ENCODE measurements at regions not wholly inside any gene's neighbourhood (a gene's known extent, or its start where the extent isn't known, plus 50 kb on each side); places are given as distances from the start of the nearest gene placed in this dataset.

DNA sequence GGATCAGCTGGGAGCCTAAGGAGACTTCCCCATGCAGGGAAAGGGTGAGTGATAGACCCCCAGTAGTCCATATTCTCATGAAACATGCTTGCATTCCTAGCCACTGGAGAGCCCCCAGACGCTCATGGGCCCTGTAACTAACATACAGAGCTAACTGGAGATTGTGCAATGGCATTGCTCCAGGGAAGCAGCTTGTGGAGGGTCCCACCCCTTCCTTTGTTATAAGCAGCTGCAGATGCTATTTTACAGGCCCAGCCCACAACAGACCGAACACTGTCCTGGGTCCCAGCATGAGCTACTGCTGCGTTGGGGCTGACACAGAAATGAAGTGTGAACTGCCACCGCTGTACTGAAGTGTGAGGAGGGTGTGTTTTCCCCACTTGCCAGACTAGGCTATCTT is 1465.7 kb upstream of the DIAPH2 start:
- DNase-seq = no peak
- Histone ChIP-seq H3K36me3 (no peaks in the 10 kb centered on the region), H3K4me1 (no peaks in the 10 kb centered on the region), H3K27ac (no peak overlapping the region), H3K9me3 (replicated peaks) (no peaks in the 10 kb centered on the region), H3K27me3 (no peaks in the 10 kb centered on the region), H3K4me3 (no peak overlapping the region)

DNA sequence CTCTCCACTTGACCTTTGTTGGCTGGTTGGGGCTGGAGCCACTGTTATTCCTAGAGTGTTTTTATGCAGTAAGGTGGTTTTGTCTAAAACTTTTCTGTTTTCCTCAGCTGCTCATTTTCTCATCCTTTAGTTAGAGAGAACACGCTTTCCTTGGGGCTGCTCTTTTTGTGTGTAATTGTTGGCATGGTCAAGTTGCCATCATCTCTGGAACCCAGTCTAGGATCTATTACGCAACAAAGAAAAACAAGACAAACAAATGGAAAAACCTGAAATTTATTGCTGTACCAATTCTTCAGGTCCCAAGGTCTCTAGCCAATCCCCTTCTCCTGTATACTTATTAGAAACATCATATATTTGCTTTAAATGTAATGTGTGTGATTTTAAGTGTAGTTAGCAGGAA is 1436.3 kb upstream of the DIAPH2 start:
- no peak for DNase-seq
- Histone ChIP-seq H3K4me3 (no peak overlapping the region), H3K27ac (no peak overlapping the region), H3K4me1 (no peaks in the 10 kb centered on the region), H3K36me3 (no peaks in the 10 kb centered on the region), H3K9me3 (replicated peaks) (no peaks in the 10 kb centered on the region), H3K27me3 (no peaks in the 10 kb centered on the region)

DNA sequence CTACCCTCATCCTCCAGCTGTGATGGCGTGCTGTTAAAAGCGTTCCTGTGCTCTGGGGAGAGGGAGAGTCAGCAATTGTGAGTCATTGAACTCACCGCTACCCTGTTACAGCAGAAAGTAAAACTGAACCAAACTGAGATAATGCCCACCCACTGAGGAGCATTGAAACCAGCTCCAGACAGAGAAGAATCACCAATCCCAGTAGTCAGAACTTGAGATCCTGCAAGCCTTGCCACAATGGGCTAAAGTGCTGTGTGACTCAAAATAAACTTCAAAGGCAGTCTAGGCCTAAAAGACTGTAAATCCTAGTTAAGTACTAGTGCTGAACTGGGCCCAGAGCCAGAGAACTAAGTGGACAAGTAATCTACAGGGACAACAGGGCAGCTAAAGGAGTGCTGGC is 1394.2 kb upstream of the DIAPH2 start:
- no peak for DNase-seq

DNA sequence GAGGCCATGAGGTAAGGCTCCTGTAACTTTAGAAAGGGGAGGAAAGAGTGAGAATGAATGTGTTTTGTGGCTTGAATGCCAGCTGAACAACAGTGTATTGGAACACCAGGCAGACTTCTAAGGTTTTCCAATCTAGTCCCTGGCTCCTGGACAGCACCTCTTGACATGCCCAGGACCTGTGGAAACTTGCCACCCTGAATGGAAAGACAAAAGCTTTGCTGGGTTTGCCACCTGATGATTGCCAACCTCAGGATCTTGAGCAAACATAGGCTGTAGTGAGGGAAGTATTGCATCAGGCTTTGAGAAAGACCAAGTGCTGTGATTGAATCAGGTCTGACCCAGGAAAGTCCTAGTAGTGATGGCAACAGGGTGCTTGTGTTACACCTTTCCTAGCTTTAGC is 1393.1 kb upstream of the DIAPH2 start:
- Histone ChIP-seq H3K4me1 (no peaks in the 10 kb centered on the region), H3K27ac (no peak overlapping the region), H3K9me3 (replicated peaks) (no peaks in the 10 kb centered on the region), H3K36me3 (no peaks in the 10 kb centered on the region), H3K27me3 (no peaks in the 10 kb centered on the region), H3K4me3 (no peak overlapping the region)
- DNase-seq = no peak

More for the DNA sequence above, 1394.2 kb upstream of the DIAPH2 start:
- Histone ChIP-seq H3K36me3 (no peaks in the 10 kb centered on the region), H3K4me1 (no peaks in the 10 kb centered on the region), H3K4me3 (no peak overlapping the region), H3K9me3 (replicated peaks) (no peaks in the 10 kb centered on the region), H3K27me3 (no peaks in the 10 kb centered on the region), H3K27ac (no peak overlapping the region)

DNA sequence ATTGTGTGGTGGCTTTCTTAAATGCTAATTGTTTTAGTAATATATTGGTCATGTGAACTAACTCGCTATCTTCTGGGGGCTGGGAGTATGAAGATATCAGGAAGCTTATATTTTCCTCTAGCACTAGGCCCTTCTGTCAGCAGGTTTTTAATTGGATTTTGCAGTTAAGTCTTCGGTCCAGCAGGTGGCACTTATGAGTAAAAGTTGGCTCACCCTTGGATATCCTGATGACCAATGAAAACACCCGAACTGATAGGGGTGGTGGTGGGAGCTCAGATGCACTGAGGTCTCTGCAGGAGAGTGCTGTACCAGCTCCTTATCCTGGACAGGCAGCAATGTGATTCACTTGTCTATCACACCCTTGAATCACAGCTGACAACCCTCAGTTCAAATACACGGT is 1365.8 kb upstream of the DIAPH2 start:
- peak; percentile 7 to 50 for DNase-seq
- no peaks in the 10 kb centered on the region for H3K36me3 ChIP-seq
- no peak overlapping the region for H3K27ac ChIP-seq
- no peak overlapping the region for H3K4me3 ChIP-seq
- no peaks in the 10 kb centered on the region for H3K9me3 ChIP-seq (replicated peaks)
- H3K4me1 ChIP-seq = no peaks in the 10 kb centered on the region
- H3K27me3 ChIP-seq = no peaks in the 10 kb centered on the region

DNA sequence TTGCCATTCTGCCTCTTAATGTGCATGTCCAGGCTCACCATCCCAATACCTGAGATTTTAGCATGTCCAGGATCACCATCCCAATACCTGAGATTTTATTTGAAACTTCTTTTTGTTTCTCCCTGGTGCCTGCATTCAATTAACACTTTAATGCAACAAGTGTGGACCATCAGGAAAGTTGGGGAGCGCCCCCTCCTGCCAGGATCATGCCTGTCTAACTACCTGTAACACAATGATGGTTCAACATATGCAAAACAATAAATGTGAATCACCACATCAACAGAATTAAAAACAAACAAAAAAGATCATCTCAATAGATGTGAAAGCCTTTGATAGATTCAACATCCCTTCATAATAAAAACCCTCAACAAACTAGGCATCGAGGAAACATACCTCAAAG is 1359.5 kb upstream of the DIAPH2 start:
- Histone ChIP-seq H3K36me3 (no peaks in the 10 kb centered on the region), H3K27me3 (no peaks in the 10 kb centered on the region), H3K27ac (no peak overlapping the region), H3K9me3 (replicated peaks) (no peaks in the 10 kb centered on the region), H3K4me3 (no peak overlapping the region), H3K4me1 (no peaks in the 10 kb centered on the region)
- DNase-seq = no peak

DNA sequence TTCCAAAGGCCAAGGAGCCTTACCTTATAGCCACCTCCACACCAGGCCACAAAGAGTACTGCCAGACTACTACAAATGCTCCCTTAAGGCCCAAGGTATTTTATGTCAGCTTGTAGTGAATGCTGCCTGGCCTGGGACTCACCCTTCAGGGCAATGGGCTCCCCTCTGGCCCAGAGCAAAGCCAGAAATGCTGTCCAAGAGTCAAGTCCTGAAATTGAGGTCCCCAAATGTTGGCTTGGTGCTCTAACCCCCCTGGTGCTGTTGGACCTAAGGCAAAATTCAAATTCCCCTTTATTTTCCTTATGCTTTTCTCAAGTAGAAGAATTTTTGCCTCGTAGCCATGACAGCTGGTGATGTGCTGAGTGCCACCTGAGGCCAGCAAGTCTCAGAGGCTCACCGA is 1354.3 kb upstream of the DIAPH2 start:
- Histone ChIP-seq H3K9me3 (replicated peaks) (no peaks in the 10 kb centered on the region), H3K27me3 (no peaks in the 10 kb centered on the region), H3K36me3 (no peaks in the 10 kb centered on the region), H3K4me1 (no peaks in the 10 kb centered on the region), H3K4me3 (no peak overlapping the region), H3K27ac (no peak overlapping the region)
- no peak for DNase-seq

DNA sequence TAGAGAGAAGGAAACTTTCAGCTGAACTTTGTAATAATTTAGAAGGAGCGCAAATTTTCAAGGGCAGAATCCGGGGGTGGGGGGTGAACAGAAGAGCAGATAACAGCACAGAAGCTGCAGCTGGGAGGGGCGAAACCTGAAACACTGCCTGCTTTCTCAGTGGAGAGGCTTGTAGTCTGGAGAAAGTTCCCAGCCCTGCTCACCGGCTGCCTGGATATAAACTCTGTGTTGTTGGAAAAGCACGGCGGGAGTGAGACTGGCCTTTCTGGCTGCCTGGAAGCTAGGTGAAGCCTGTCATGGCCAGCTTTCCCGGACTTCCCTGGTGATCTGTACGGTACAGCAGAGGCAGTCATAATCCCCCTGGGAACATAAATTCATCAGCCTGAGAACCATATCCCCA is 1352.1 kb upstream of the DIAPH2 start:
- H3K4me1 ChIP-seq = no peaks in the 10 kb centered on the region
- no peak for DNase-seq
- no peaks in the 10 kb centered on the region for H3K27me3 ChIP-seq
- no peaks in the 10 kb centered on the region for H3K9me3 ChIP-seq (replicated peaks)
- H3K4me3 ChIP-seq = no peak overlapping the region
- no peak overlapping the region for H3K27ac ChIP-seq
- H3K36me3 ChIP-seq = no peaks in the 10 kb centered on the region

DNA sequence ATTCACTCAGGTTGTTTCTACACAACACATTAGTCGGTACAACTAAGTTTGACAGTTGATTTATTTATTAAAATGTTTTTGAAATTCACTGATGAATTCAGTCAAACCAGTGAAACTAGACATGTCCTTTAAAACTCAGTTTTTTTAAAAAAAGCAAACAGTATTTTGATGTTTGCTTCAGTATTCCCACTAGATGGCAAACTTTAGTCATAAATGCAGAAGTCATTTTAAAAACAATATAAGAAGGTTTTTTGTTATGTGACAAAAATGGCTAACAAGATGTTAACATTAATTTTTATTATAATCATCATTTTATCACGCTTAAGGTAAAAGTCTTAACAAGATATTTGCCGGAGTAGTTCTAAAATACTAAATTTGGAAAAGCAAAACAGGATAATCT is 1337.8 kb upstream of the DIAPH2 start:
- H3K4me3 ChIP-seq = no peak overlapping the region
- no peaks in the 10 kb centered on the region for H3K36me3 ChIP-seq
- H3K4me1 ChIP-seq = no peaks in the 10 kb centered on the region
- no peaks in the 10 kb centered on the region for H3K27me3 ChIP-seq
- no peaks in the 10 kb centered on the region for H3K9me3 ChIP-seq (replicated peaks)
- peak in 1 of 2 experiments; percentile 11 for DNase-seq
- H3K27ac ChIP-seq = no peak overlapping the region

DNA sequence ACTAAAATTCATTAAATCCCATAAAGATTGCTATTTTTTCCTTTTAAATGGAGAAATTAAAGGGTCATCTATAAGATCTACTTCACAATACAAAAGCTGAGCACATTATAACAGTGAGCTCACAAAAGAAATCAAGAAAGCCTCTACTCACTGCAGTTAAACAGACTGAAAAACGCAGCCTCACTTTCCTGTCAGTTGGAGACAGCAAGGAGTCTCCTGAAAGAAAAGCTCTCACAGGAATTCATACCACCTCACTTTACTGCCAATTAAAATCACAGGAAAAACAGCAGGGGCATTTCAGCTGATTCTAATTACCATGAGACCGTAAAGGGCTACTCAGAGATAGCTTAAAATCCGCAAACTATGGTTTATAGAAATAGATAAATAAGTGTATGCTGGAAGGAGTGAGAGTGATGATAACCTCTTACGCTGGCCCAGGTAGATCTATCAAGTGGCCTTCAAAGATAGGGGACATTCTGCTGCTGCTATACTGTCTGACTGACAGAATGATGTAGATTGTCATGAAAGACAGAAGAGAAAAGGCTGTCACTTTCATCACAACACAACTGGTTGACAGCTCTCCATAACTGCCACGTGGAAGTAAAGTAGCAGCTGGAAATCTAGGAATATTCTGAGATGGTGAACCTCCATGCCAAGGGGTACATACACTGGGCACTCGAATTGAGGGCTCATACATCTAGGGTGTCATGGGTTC is 1333.7 kb upstream of the DIAPH2 start:
- Histone ChIP-seq H3K36me3 (no peaks in the 10 kb centered on the region), H3K4me3 (no peak overlapping the region), H3K27ac (no peak overlapping the region), H3K27me3 (no peaks in the 10 kb centered on the region), H3K9me3 (replicated peaks) (no peaks in the 10 kb centered on the region), H3K4me1 (no peaks in the 10 kb centered on the region)
- no peak for DNase-seq

DNA sequence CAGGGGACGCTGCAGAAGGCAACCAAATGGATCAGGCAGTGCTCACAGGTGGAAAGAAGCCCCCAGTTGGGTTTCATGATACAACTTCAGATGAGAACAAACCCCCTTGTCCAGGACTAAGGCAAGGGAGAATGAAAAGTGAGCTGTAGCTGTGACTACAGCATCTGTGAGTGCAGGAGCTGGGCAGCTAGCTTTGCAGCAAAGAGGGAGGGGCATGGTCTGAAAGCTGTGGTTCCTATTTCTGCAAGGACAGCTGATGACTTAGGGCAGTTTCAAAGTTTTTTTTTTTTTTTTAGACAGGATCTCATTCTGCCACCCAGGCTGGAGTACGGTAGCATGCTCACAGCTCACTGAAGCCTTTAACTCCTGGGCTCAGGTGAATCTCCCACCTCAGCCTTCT is 1317.4 kb upstream of the DIAPH2 start:
- Histone ChIP-seq H3K4me3 (no peak overlapping the region), H3K9me3 (replicated peaks) (no peaks in the 10 kb centered on the region), H3K27me3 (no peaks in the 10 kb centered on the region), H3K27ac (no peak overlapping the region), H3K4me1 (no peaks in the 10 kb centered on the region), H3K36me3 (no peaks in the 10 kb centered on the region)
- no peak for DNase-seq

DNA sequence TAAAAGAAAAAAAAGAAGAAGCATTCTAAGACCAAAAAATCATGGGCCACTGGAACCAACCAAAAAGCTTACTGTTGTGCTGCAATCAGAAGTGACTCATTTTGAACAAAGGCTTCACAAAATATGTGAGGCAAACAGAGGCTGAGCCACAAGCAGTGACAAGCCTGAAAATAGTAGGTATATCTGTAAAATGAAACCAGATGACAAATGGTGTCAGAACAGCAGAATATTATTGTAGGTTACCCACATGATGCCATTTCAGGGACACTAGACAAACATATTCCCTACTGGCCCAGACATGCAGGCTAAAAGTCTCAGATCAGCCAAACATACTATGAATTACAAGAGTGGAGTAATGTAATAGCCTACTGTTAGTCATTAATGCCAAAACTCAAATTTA is 1301.8 kb upstream of the DIAPH2 start:
- Histone ChIP-seq H3K4me1 (no peaks in the 10 kb centered on the region), H3K27me3 (no peaks in the 10 kb centered on the region), H3K36me3 (no peaks in the 10 kb centered on the region), H3K4me3 (no peak overlapping the region), H3K27ac (no peak overlapping the region), H3K9me3 (replicated peaks) (no peaks in the 10 kb centered on the region)
- DNase-seq = peak in 1 of 2 experiments; percentile 2

DNA sequence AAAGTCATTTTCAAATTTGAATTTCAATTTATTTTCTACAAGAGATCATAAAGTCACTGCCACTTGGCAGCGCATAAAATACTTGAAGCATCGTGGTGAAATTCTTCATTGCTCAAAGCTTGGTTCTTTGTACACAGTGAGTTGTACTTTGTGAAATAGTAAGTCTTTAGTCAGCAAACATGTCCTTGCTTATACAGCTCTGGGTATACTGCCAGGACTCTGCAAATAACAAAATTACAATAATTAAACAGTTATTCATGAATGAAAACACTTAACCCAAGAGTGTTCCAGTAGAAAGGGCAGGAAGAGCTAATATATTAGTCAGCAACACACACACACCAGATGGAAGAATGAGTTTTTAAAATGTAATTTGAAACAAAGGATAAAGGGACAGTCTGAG is 1300.9 kb upstream of the DIAPH2 start:
- Histone ChIP-seq H3K9me3 (replicated peaks) (no peaks in the 10 kb centered on the region), H3K36me3 (no peaks in the 10 kb centered on the region), H3K4me3 (no peak overlapping the region), H3K4me1 (no peaks in the 10 kb centered on the region), H3K27ac (no peak overlapping the region), H3K27me3 (no peaks in the 10 kb centered on the region)
- no peak for DNase-seq

DNA sequence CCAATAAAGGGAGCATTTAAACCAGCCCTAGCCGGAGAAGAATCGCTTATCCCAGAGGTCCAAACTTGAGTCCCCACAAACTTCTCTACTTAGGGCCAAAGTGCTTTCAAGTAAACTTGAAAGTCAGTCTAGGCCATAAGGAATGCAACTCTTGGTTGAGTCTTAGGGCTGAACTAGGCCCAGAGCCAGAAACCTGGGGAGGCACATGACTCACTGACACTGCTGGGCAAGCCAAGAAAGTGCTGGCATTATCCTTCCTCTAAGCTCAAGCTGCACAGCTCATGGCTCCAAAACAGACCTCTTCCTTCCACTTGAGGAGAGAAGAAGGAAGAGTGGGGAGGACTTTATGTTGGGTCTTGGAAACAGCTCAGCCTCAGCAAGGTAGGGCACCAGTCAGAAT is 1257.3 kb upstream of the DIAPH2 start:
- no peaks in the 10 kb centered on the region for H3K27me3 ChIP-seq
- H3K9me3 ChIP-seq (replicated peaks) = no peaks in the 10 kb centered on the region
- no peaks in the 10 kb centered on the region for H3K36me3 ChIP-seq
- peak in 1 of 2 experiments; percentile 0 for DNase-seq
- H3K4me1 ChIP-seq = no peaks in the 10 kb centered on the region
- no peak overlapping the region for H3K27ac ChIP-seq
- H3K4me3 ChIP-seq = no peak overlapping the region

DNA sequence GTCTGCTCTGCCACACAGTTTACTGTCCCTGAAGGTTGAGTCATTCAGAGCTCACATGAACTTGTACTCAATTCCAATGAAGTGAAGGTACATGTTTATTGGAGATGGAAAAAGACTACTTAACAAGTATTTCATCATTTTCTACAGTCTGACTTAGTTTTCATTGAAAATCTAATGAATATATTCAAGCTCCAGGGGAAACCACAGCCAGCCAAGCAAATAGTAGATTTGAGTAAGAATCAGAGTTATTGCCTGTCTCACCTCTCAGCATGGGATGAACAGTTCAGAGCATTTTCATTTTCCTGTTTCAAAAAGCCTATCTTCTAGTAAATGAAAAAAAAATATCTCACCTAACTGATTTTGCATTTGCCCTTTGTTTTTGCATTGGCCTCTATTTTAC is 1249.4 kb upstream of the DIAPH2 start:
- Histone ChIP-seq H3K36me3 (no peaks in the 10 kb centered on the region), H3K27ac (no peak overlapping the region), H3K9me3 (replicated peaks) (no peaks in the 10 kb centered on the region), H3K27me3 (no peaks in the 10 kb centered on the region), H3K4me3 (no peak overlapping the region), H3K4me1 (no peaks in the 10 kb centered on the region)
- DNase-seq = no peak

DNA sequence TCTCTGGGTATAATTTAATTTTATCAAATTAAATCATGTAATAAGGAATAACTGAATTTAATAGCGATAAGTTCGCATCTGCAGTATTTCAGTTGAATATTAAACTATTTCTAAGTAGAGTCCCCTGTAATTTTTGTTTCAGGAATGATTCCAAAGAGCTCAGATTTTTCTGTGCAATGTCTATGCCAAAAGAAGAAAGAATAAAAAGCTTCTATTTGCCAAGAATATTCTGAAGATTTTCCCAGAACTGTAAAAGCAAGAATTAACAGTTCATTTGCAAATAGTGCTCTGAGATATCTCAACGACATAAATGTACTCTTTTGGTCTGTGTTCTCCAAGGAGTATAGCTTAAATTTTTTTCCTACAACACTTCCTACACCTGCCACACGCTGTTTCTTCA is 1242.8 kb upstream of the DIAPH2 start:
- no peaks in the 10 kb centered on the region for H3K36me3 ChIP-seq
- H3K4me1 ChIP-seq = no peaks in the 10 kb centered on the region
- DNase-seq = no peak

More for the DNA sequence above, 1242.8 kb upstream of the DIAPH2 start:
- H3K27me3 ChIP-seq = no peaks in the 10 kb centered on the region
- no peak overlapping the region for H3K27ac ChIP-seq
- no peaks in the 10 kb centered on the region for H3K9me3 ChIP-seq (replicated peaks)
- H3K4me3 ChIP-seq = no peak overlapping the region

All from SJCRH30 (cell line).